PFSK-1 (cell line): ENCODE measurements at regions not wholly inside any gene's neighbourhood (a gene's known extent, or its start where the extent isn't known, plus 50 kb on each side); places are given as distances from the start of the nearest gene placed in this dataset.

Experiments used
- POLR2AphosphoS5 ChIP-seq: IDR thresholded peaks from 2 replicates; pipeline ENCODE4 v1.6.1; 2012; ENCODE audit warnings: low read depth, mild to moderate bottlenecking, control low read depth, low read length, moderate library complexity
- TAF1 ChIP-seq: IDR thresholded peaks from 2 replicates; pipeline ENCODE4 v1.6.1; 2012; ENCODE audit warnings: low read length, control low read depth, borderline replicate concordance; ENCODE audit not compliant: insufficient read depth

- TF ChIP-seq TAF1 (no peak), POLR2AphosphoS5 (no peak)
Observed at GRCh38 chr2:104430359-104430740, 423.6 kb upstream of the POU3F3 start.
